Neural progenitor cell (in vitro differentiated cells): ENCODE measurements at regions not wholly inside any gene's neighbourhood (a gene's known extent, or its start where the extent isn't known, plus 50 kb on each side); places are given as distances from the start of the nearest gene placed in this dataset.

Source experiments
- EZH2 ChIP-seq: fragments of 200-600 bp; sonication (generic); IDR thresholded peaks from 2 replicates; pipeline ENCODE4 v1.6.1; 2017; ENCODE audit warnings: antibody characterized with exemption, mild to moderate bottlenecking, moderate library complexity
- EZH2phosphoT487 ChIP-seq: fragments of 200-600 bp; sonication (generic); IDR thresholded peaks from 2 replicates; pipeline ENCODE4 v1.6.1; 2017; ENCODE audit warnings: antibody characterized with exemption
- TF ChIP-seq, protein P1 (sequence below): fragments of 200-600 bp; sonication (generic); IDR thresholded peaks from 2 replicates; pipeline ENCODE4 v1.5.1; 2017; ENCODE audit warnings: antibody characterized with exemption, mild to moderate bottlenecking

DNA sequence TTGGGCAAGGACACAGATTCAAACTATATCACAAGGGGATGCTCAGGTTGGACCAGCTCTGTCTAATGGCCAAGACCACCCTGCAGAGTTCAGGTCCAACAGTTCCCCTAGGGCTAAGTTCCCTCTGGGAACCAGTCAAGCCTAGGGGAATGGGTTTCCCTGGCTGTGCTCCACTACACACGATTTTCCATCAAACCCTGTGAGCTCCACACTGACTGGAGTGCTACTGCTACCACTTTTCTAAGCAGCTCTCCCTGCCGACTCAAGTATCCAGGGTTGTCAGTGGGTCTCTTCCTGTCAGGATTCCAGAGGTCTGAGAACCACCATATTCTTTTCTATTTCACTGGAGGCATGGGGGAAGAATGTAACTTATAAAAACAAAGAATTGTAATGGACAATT is 280.4 kb upstream of the COL3A1 start:
- TF ChIP-seq, protein P1, sequence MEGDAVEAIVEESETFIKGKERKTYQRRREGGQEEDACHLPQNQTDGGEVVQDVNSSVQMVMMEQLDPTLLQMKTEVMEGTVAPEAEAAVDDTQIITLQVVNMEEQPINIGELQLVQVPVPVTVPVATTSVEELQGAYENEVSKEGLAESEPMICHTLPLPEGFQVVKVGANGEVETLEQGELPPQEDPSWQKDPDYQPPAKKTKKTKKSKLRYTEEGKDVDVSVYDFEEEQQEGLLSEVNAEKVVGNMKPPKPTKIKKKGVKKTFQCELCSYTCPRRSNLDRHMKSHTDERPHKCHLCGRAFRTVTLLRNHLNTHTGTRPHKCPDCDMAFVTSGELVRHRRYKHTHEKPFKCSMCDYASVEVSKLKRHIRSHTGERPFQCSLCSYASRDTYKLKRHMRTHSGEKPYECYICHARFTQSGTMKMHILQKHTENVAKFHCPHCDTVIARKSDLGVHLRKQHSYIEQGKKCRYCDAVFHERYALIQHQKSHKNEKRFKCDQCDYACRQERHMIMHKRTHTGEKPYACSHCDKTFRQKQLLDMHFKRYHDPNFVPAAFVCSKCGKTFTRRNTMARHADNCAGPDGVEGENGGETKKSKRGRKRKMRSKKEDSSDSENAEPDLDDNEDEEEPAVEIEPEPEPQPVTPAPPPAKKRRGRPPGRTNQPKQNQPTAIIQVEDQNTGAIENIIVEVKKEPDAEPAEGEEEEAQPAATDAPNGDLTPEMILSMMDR: no peak
- TF ChIP-seq EZH2: no peak
- no peak for TF ChIP-seq EZH2phosphoT487
